Body of pancreas (tissue), 4 donors: ENCODE measurements at regions not wholly inside any gene's neighbourhood (a gene's known extent, or its start where the extent isn't known, plus 50 kb on each side); places are given as distances from the start of the nearest gene placed in this dataset.

Source experiments
- POLR2A ChIP-seq, 3 donors: fragments of 450-650 bp; IDR thresholded peaks; one replicate each; pipeline ENCODE4 v1.6.1; 2016; ENCODE audit warnings: antibody characterized with exemption in 3 of 3, mild to moderate bottlenecking in 2 of 3
- TF ChIP-seq, protein P1 (sequence below), 7 experiments: fragments of 450-650 bp in 4 of 7; fragments of 200-600 bp in 3 of 7; sonication (generic) in 3 of 7; IDR thresholded peaks; one replicate each; pipeline ENCODE4 v1.5.1; 2016 to 2019; ENCODE audit warnings: antibody characterized with exemption in 7 of 7

DNA sequence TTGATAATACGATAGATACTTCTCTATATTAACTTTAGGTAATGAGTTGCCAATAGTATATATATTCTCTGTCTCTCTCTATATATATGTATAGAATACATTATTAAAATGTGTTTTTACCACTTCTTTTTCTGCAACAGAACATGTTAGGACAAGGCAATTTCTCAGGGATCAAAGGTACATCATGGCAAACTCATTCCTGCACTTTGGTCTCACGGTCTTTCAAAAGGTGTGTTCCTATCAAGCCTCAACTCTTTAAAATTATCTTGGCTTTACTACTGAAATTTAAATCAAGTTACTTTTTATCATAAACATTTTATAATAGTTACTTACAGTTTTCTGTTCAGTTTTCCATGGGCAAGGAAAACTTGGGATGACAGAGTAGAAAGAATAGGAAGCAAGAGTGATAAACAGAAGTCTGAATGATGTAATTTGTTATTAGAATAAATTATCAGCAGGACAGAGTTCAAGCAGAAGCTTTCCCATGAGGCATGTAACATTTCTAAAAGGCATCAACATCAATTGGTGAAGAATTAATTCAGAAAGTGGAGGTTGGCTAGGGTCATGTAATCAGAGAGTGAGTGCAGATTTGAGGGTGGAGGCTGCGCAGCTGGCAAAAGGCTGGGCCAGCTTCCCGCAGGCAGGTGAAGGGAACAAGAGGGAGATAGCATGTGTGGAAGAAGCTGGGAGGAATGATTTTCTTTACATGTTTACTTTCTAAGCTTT lies 59.7 kb upstream of the LRAT start:
- TF ChIP-seq, protein P1, sequence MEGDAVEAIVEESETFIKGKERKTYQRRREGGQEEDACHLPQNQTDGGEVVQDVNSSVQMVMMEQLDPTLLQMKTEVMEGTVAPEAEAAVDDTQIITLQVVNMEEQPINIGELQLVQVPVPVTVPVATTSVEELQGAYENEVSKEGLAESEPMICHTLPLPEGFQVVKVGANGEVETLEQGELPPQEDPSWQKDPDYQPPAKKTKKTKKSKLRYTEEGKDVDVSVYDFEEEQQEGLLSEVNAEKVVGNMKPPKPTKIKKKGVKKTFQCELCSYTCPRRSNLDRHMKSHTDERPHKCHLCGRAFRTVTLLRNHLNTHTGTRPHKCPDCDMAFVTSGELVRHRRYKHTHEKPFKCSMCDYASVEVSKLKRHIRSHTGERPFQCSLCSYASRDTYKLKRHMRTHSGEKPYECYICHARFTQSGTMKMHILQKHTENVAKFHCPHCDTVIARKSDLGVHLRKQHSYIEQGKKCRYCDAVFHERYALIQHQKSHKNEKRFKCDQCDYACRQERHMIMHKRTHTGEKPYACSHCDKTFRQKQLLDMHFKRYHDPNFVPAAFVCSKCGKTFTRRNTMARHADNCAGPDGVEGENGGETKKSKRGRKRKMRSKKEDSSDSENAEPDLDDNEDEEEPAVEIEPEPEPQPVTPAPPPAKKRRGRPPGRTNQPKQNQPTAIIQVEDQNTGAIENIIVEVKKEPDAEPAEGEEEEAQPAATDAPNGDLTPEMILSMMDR (IDR thresholded peaks at IDR 0.05) = no peak
- TF ChIP-seq POLR2A (IDR thresholded peaks at IDR 0.05) = no peak
